Kidney epithelial cell (primary cell): ENCODE measurements at regions not wholly inside any gene's neighbourhood (a gene's known extent, or its start where the extent isn't known, plus 50 kb on each side); places are given as distances from the start of the nearest gene placed in this dataset.

ENCODE experiments used
- DNase-seq: peaks from one replicate; pipeline ENCODE4 v3.0.0-alpha.2; 2010; ENCODE audit warnings: low read depth
- H3K27me3 ChIP-seq: 2 replicates; pipeline ENCODE4 v1.6.0; 2011; ENCODE audit warnings: low read length; ENCODE audit not compliant: control insufficient read depth, insufficient read depth
- H3K36me3 ChIP-seq: 2 replicates; pipeline ENCODE4 v1.5.1; 2011; ENCODE audit warnings: low read length; ENCODE audit not compliant: control insufficient read depth, insufficient read depth
- H3K4me3 ChIP-seq: 2 replicates; pipeline ENCODE4 v1.5.1; 2011; ENCODE audit warnings: low read depth, mild to moderate bottlenecking, control low read depth, low read length
- TF ChIP-seq, protein P1 (sequence below): IDR thresholded peaks from 2 replicates; pipeline ENCODE4 v1.5.1; 2011; ENCODE audit warnings: mild to moderate bottlenecking, moderate library complexity, low read length, control low read depth, inconsistent platforms; ENCODE audit not compliant: insufficient read depth, poor library complexity, severe bottlenecking

DNA sequence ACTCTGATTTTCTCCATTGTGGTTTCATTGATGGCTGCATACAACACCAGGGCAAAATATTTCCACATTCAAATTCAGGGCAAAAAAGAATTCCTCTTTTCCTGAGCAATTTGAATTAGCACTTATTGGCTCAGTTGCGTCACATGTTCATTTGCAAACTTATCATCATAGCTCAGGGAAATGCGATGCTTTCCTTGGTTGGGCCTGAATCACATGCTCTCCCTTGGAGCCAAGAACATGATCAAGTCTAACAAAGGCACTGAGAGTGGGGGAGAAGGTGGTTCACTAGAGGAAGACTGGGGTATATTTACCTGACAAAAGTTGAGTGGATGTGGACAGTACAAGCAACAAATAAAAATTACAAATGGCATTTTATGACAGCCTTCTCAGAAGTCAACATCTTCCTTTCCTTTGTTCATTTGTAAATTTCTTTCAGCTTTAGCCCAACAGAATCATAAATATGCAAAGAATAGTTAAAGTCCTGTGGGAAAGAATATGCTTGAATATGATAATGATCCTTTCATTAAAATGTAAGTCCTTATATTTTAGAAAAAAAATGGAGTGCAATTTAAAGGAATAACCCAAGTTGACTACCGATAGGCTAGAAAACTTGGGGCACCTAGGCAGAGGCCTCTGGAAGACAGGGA lies 277.2 kb downstream of the NEDD1 start:
- no peaks in the 10 kb centered on the region for H3K27me3 ChIP-seq
- no peak for DNase-seq
- TF ChIP-seq, protein P1, sequence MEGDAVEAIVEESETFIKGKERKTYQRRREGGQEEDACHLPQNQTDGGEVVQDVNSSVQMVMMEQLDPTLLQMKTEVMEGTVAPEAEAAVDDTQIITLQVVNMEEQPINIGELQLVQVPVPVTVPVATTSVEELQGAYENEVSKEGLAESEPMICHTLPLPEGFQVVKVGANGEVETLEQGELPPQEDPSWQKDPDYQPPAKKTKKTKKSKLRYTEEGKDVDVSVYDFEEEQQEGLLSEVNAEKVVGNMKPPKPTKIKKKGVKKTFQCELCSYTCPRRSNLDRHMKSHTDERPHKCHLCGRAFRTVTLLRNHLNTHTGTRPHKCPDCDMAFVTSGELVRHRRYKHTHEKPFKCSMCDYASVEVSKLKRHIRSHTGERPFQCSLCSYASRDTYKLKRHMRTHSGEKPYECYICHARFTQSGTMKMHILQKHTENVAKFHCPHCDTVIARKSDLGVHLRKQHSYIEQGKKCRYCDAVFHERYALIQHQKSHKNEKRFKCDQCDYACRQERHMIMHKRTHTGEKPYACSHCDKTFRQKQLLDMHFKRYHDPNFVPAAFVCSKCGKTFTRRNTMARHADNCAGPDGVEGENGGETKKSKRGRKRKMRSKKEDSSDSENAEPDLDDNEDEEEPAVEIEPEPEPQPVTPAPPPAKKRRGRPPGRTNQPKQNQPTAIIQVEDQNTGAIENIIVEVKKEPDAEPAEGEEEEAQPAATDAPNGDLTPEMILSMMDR, result no peak
- no peak overlapping the region for H3K4me3 ChIP-seq
- H3K36me3 ChIP-seq, result no peaks in the 10 kb centered on the region

DNA sequence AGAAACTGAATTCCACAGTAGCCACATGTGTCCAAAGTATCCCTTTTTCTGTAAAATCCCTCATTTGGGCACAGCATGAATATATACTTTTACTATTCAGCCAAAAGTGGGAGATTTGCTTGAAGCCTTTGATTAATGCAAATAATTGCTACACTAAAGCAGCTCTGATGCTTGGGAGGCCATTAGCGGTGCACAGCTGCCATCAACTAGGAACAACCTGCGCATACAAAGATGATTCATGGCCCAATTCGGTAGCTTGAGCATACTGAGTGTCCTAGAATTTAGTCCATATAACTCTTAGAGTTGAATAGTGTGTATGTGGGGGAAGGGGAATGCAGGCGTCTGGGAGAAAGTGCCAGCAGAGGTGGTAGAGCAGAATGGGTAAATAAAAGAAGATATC lies 277.0 kb upstream of the RMST start:
- no peak for DNase-seq
- TF ChIP-seq, protein P1, result no peak
- Histone ChIP-seq H3K27me3 (no peaks in the 10 kb centered on the region), H3K36me3 (no peaks in the 10 kb centered on the region), H3K4me3 (no peak overlapping the region)

DNA sequence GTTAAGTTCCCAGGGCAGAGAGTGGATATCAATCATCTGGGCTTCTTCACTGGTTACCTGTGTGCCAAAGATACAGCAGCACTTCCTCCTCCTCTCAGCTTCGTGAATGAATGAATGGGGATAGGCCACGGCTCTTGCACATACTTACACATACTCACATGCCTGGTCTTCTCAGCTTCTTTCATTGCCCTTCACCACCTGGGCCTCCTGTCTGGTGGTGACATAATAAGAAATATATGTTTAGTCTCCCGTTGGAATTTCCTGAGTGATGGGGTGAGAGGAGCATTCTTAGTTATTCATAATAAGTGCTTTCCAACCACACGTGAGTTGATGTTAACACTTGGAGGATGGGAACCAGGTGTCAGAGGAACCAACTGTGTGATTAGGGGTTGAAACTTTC lies 268.1 kb upstream of the RMST start:
- TF ChIP-seq, protein P1, result no peak

DNA sequence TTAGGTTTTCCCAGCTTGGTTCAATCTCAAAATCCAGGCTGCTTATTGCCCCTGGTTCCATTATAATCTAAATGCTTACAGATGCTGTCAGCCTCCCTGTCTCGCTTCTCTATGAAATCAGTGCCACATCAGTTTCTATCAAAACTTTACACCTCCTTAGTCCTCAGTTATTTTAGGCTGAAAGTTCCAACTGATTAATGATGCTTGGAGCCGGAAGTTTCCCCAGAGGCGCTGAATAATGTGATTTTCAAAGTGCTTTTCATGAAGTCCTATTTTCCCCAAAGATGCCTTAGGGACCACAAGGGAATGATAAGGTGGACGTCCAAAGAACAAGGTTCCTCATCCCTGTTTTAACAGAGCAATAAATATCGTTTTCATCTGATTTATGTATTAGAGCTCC lies 262.4 kb upstream of the RMST start:
- H3K36me3 ChIP-seq, result no peaks in the 10 kb centered on the region
- H3K4me3 ChIP-seq, result no peak overlapping the region
- H3K27me3 ChIP-seq, result no peaks in the 10 kb centered on the region
- DNase-seq, result peak; percentile 19
- TF ChIP-seq, protein P1, result no peak

More for the DNA sequence above, 268.1 kb upstream of the RMST start:
- Histone ChIP-seq H3K4me3 (no peak overlapping the region), H3K27me3 (no peaks in the 10 kb centered on the region), H3K36me3 (no peaks in the 10 kb centered on the region)
- peak; percentile 61 for DNase-seq

DNA sequence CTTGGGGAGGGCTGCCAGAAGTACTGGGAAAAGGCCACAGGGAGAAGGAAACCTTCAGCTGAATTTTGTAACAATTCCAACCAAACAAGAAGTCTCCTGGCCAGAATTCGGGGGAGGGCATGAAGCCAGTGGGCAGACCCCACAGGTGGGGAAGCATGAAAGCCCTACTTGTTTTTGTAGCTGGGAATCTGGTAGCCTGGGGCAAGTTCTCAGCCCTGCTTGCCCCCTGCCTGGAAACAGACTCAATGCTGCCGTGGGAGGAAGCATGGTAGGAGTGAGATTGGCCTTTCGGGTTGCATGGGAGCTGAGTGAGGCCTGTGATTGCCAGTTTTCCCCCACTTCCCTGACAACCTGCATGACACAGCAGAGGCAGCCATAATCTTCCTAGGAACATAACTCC lies 259.2 kb upstream of the RMST start:
- DNase-seq, result no peak
- Histone ChIP-seq H3K27me3 (no peaks in the 10 kb centered on the region), H3K4me3 (no peak overlapping the region), H3K36me3 (no peaks in the 10 kb centered on the region)
- TF ChIP-seq, protein P1, result no peak

DNA sequence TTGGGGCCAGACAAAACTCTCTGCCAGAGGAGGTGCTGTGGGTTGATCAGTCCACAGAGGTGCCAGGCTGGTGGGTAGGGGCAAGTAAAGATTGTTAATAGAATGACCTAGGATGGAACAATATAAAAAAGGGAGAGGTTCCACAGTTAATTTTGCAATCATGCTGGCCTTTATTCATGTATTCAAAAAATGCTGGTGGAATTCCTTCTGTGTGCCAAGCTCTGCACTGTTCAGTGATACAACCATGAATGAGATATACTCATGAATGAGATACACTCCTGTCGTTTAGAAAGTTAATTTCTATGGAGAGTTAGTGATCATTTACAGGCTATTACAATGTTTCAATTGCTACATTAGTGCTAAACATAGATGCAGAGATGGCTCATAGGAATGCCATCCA lies 252.6 kb upstream of the RMST start:
- Histone ChIP-seq H3K4me3 (no peak overlapping the region), H3K36me3 (no peaks in the 10 kb centered on the region), H3K27me3 (no peaks in the 10 kb centered on the region)
- TF ChIP-seq, protein P1, result no peak
- no peak for DNase-seq
